ENCODE measurements at regions not wholly inside any gene's neighbourhood (a gene's known extent, or its start where the extent isn't known, plus 50 kb on each side); places are given as distances from the start of the nearest gene placed in this dataset.

GRCh38 chr15:66848116-66848515 is 146.1 kb downstream of the SMAD6 start:
- Histone ChIP-seq H3K18ac (ENCODE audit: extremely low read depth, low read length) (no peak overlapping the region), H4K91ac (replicated peaks; ENCODE audit: insufficient read length, low read length) (no peak overlapping the region), H4K8ac (ENCODE audit: extremely low read depth, insufficient read depth, low read length) (no peak overlapping the region), H3K27ac (ENCODE audit: low read depth, low read length) (no peak overlapping the region), H3K79me2 (ENCODE audit: control insufficient read depth in 1 of 2, insufficient read depth in 2 of 2, low read length in 2 of 2) (no peaks in the 10 kb centered on the region; a peak in 1 of 4 replicates), H3K56ac (replicated peaks; ENCODE audit: insufficient read length, low read depth, low read length) (no peak overlapping the region), H3K27me3 (replicated peaks in 1 of 4; ENCODE audit: control insufficient read depth in 3 of 4, extremely low read depth in 1 of 4, insufficient read depth in 3 of 4, low read length in 3 of 4) (peaks cover 6 to 24% (median 14%) of the 10 kb centered on the region in 4 experiments), H2BK5ac (ENCODE audit: low read depth, low read length) (no peak overlapping the region), H2BK15ac (ENCODE audit: low read length) (no peak overlapping the region), H2AK5ac (ENCODE audit: low read depth, low read length) (no peak overlapping the region), H4K20me1 (replicated peaks in 1 of 2; ENCODE audit: control insufficient read depth in 1 of 2, insufficient read depth in 2 of 2, low read length in 2 of 2) (no peaks in the 10 kb centered on the region), H3K4me2 (ENCODE audit: insufficient read depth in 1 of 2, low read depth in 2 of 2, low read length in 2 of 2) (no peak overlapping the region), H4K5ac (ENCODE audit: insufficient read length, low read depth, low read length) (no peak overlapping the region), H3K14ac (ENCODE audit: insufficient read length) (no peak overlapping the region), H3K79me1 (ENCODE audit: low read depth, low read length) (no peaks in the 10 kb centered on the region), H3K36me3 (ENCODE audit: control insufficient read depth in 2 of 4, insufficient read depth in 4 of 4, low read length in 3 of 4) (no peaks in the 10 kb centered on the region), H3K9ac (replicated peaks in 1 of 4; ENCODE audit: extremely low read depth in 1 of 4, low read depth in 3 of 4, low read length in 3 of 4) (no peak overlapping the region), H3K4ac (replicated peaks; ENCODE audit: insufficient read length, low read depth, low read length) (no peak overlapping the region), H3K9me3 (ENCODE audit: insufficient read depth in 2 of 2, low read depth in 1 of 2, low read length in 1 of 2) (no peaks in the 10 kb centered on the region), H3K23ac (ENCODE audit: insufficient read length) (no peak overlapping the region), H2BK12ac (ENCODE audit: low read depth, low read length) (no peak overlapping the region), H3K4me3 (ENCODE audit: extremely low read depth in 1 of 4, insufficient read depth in 2 of 4, low read depth in 3 of 4, low read length in 4 of 4) (no peak overlapping the region), H3K4me1 (replicated peaks in 1 of 4; ENCODE audit: control insufficient read depth in 3 of 4, insufficient read depth in 4 of 4, low read length in 3 of 4) (no peaks in the 10 kb centered on the region; a peak in 2 of 7 replicates), H2AFZ (ENCODE audit: low read length) (no peak overlapping the region), H2BK20ac (ENCODE audit: low read length) (no peak overlapping the region), H2BK120ac (replicated peaks; ENCODE audit: low read depth, low read length) (no peak overlapping the region), H3K23me2 (ENCODE audit: low read depth, low read length) (no peaks in the 10 kb centered on the region)
- WGBS, 2 experiments (ENCODE audit: extremely low coverage in 1 of 2, insufficient coverage in 1 of 2, insufficient read length in 1 of 2, insufficient replicate concordance in 2 of 2, low coverage in 1 of 2, low lambda C conversion rate in 2 of 2, missing lambda C conversion rate in 1 of 2) = 72% methylated on average over 5 of the region's 5 CpGs; no CpG with 5 or more reads in 1 of the 2 experiments
- FAIRE-seq (no peak), DNase-seq (ENCODE audit: low read depth in 1 of 2, low spot score in 2 of 2) (no peak)
- POLR2A ChIA-PET (ENCODE audit: partially characterized antibody) = no interaction called here
- CTCF ChIA-PET (ENCODE audit: partially characterized antibody) = interaction anchor here (0.9 to 12.5 kb wide), 6 partner anchors 11 to 241 kb away, joined by 3 to 202 read pairs (median 126); no protein-coding TSS in a partner anchor
- no peak for TF ChIP-seq USF2 (IDR thresholded peaks at IDR 0.05; ENCODE audit: low read length)
- no peak for TF ChIP-seq RBBP5 (IDR thresholded peaks at IDR 0.05; ENCODE audit: borderline replicate concordance, low read depth, low read length)
- no peak for TF ChIP-seq TAF7 (optimal IDR thresholded peaks at IDR 0.05; ENCODE audit: borderline replicate concordance, low read depth, low read length)
- no peak for TF ChIP-seq TBP (IDR thresholded peaks at IDR 0.05; ENCODE audit: low read depth, low read length)
- TF ChIP-seq POU5F1 (IDR thresholded peaks at IDR 0.05; ENCODE audit: low read depth, low read length) = no peak
- no peak for TF ChIP-seq TEAD4 (IDR thresholded peaks at IDR 0.05; ENCODE audit: low read depth, low read length)
- no peak for TF ChIP-seq ATF2 (IDR thresholded peaks at IDR 0.05; ENCODE audit: low read length)
- TF ChIP-seq EGR1 (IDR thresholded peaks at IDR 0.05; ENCODE audit: borderline replicate concordance, low read depth, low read length) = no peak
- no peak for TF ChIP-seq SIN3A (conservative IDR thresholded peaks at IDR 0.05 in 1 of 2, IDR thresholded peaks at IDR 0.05 in 1 of 2; ENCODE audit: low read depth in 1 of 2, low read length in 2 of 2)
- no peak for TF ChIP-seq CREB1 (IDR thresholded peaks at IDR 0.05)
- TF ChIP-seq MAX (IDR thresholded peaks at IDR 0.05) = no peak
- no peak for TF ChIP-seq BRCA1 (IDR thresholded peaks at IDR 0.05; ENCODE audit: low read depth, low read length)
